Glutamatergic neuron (in vitro differentiated cells): ENCODE measurements at regions not wholly inside any gene's neighbourhood (a gene's known extent, or its start where the extent isn't known, plus 50 kb on each side); places are given as distances from the start of the nearest gene placed in this dataset.

Source experiments
- DNase-seq: peaks from one replicate; pipeline ENCODE4 v3.0.0; 2022
- H3K27ac Mint-ChIP-seq: one replicate; pipeline ENCODE4 v1.8.0; 2020; ENCODE audit warnings: mild to moderate bottlenecking, mixed read lengths, inconsistent platforms; ENCODE audit not compliant: unreplicated experiment
- H3K27me3 Mint-ChIP-seq: one replicate; pipeline ENCODE4 v1.8.0; 2020; ENCODE audit warnings: mild to moderate bottlenecking, moderate library complexity, mixed read lengths, inconsistent platforms; ENCODE audit not compliant: unreplicated experiment
- H3K36me3 Mint-ChIP-seq: one replicate; pipeline ENCODE4 v1.8.0; 2020; ENCODE audit warnings: mild to moderate bottlenecking, mixed read lengths, inconsistent platforms; ENCODE audit not compliant: unreplicated experiment
- H3K4me1 Mint-ChIP-seq: one replicate; pipeline ENCODE4 v1.8.0; 2020; ENCODE audit warnings: mild to moderate bottlenecking, low read depth, mixed read lengths, inconsistent platforms; ENCODE audit not compliant: unreplicated experiment
- H3K4me3 Mint-ChIP-seq: one replicate; pipeline ENCODE4 v1.8.0; 2020; ENCODE audit warnings: mild to moderate bottlenecking, mixed read lengths, inconsistent platforms; ENCODE audit not compliant: unreplicated experiment
- H3K9me3 Mint-ChIP-seq: one replicate; pipeline ENCODE4 v1.8.0; 2020; ENCODE audit warnings: mild to moderate bottlenecking, moderate library complexity, mixed read lengths, inconsistent platforms; ENCODE audit not compliant: unreplicated experiment
- TF ChIP-seq, protein P1 (sequence below): fragments of 200-600 bp; sonication (generic); IDR thresholded peaks from one replicate; pipeline ENCODE4 v1.5.0; 2021; ENCODE audit not compliant: partially characterized antibody, unreplicated experiment

DNA sequence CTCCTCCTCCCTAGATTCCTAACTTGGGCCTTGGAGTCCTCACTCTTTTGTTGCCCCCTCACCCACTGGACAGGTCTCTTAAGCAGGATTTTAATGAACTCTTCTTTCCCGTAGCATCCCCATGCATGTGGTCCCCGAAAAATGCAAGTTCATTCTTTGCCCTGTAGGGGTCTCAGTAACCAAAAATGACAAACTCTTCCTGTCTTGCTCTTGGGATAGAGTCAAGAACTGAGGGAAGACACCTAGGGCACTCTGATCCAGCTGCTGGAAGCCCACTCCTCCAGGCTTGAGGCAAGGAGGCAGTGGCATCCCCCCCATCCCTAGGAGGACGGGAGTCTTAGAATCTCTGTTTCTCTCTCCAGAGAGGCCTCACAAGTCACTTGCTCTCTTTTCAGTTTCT, 987.0 kb downstream of the DIAPH3 start:
- Mint-ChIP-seq H3K27me3 (no peaks in the 10 kb centered on the region), H3K4me1 (no peaks in the 10 kb centered on the region), H3K4me3 (no peak overlapping the region), H3K36me3 (no peaks in the 10 kb centered on the region), H3K27ac (no peak overlapping the region), H3K9me3 (no peaks in the 10 kb centered on the region)
- no peak for DNase-seq
- TF ChIP-seq, protein P1, sequence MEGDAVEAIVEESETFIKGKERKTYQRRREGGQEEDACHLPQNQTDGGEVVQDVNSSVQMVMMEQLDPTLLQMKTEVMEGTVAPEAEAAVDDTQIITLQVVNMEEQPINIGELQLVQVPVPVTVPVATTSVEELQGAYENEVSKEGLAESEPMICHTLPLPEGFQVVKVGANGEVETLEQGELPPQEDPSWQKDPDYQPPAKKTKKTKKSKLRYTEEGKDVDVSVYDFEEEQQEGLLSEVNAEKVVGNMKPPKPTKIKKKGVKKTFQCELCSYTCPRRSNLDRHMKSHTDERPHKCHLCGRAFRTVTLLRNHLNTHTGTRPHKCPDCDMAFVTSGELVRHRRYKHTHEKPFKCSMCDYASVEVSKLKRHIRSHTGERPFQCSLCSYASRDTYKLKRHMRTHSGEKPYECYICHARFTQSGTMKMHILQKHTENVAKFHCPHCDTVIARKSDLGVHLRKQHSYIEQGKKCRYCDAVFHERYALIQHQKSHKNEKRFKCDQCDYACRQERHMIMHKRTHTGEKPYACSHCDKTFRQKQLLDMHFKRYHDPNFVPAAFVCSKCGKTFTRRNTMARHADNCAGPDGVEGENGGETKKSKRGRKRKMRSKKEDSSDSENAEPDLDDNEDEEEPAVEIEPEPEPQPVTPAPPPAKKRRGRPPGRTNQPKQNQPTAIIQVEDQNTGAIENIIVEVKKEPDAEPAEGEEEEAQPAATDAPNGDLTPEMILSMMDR = peak; percentile 38

DNA sequence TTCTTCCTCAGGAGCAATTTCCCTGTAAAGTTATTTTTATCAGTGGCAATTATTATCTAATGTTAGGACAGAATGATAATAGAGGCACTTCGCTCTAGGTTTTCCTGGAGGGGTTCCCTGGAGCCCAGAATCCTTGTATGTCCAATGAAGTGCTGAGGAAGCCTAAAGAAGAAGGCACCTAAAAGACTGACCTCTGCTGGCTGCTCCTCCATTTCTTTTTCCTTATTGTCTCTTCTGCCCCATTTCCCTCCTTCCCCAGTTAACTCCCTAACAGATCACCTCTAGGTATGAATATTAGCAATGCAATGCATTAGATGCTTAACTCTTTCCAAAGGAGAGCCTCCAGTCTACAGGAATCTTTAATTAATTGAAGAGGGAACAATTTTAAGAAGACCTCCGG, 985.4 kb downstream of the DIAPH3 start:
- no peak for DNase-seq
- no peak overlapping the region for H3K27ac Mint-ChIP-seq
- H3K4me3 Mint-ChIP-seq = no peak overlapping the region
- TF ChIP-seq, protein P1 = no peak
- H3K4me1 Mint-ChIP-seq = no peaks in the 10 kb centered on the region
- H3K9me3 Mint-ChIP-seq = no peaks in the 10 kb centered on the region
- no peaks in the 10 kb centered on the region for H3K36me3 Mint-ChIP-seq
- no peaks in the 10 kb centered on the region for H3K27me3 Mint-ChIP-seq

DNA sequence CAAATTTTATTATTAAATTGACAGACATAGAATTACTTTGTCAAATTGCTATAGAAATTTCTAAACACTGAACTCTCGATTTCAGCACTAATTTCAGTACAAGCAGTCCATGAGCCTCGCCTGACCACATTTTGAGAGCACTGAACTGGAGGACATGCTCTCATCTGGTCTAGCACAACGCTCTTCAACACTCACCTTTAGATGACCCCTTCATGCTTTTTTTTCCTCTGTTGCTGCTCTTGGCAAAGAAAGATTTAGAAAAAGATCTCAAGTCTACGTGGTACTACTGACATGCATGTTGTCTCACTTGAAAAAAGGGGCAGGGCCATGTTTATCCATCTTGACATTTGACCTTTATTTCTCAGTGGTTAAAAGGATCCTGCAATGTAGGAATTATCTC, 981.5 kb downstream of the DIAPH3 start:
- Mint-ChIP-seq H3K36me3 (no peaks in the 10 kb centered on the region), H3K4me3 (no peak overlapping the region), H3K27me3 (no peaks in the 10 kb centered on the region), H3K9me3 (no peaks in the 10 kb centered on the region), H3K27ac (no peak overlapping the region), H3K4me1 (no peaks in the 10 kb centered on the region)
- TF ChIP-seq, protein P1 = no peak
- no peak for DNase-seq

DNA sequence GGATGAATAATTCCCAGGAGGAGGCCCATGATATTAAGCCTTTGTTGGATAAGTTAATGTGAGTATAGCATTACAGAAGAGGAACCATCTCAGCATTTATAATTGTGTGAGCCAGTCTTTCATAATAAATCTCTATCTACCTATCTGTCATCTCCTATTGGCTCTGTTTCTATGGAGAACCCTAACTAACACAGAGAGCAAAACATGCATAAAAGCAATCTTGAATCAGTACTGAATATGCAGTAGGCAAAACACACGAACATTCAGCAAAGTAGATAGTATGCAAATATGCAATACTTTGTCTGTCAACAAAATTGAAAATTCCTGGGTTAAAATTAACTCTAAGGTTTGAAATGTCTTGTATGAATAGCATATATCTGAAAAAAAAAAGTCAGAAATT, 966.3 kb downstream of the DIAPH3 start:
- Mint-ChIP-seq H3K27ac (no peak overlapping the region), H3K27me3 (no peaks in the 10 kb centered on the region), H3K9me3 (no peaks in the 10 kb centered on the region), H3K4me3 (no peak overlapping the region), H3K36me3 (no peaks in the 10 kb centered on the region), H3K4me1 (no peaks in the 10 kb centered on the region)
- DNase-seq = no peak
- TF ChIP-seq, protein P1 = no peak

DNA sequence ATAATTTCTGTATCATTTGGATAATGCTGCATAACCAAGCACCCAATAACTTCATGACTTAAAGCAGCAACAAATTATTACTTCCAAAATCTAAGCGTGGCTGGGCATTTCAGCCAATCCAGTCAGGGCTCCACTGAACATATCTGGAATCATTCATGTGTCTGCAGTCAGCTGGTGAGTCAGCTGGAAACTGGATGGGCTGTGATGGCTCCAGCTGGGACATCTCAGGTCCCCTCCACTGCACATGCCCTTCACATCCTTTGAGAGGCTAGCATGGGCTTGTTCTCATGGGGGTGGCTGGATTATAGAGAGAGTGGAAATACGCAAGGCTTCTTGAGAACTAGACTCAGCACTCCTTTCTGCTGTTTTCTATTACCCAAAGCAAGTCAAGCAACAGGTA, 961.9 kb downstream of the DIAPH3 start:
- Mint-ChIP-seq H3K27ac (no peak overlapping the region), H3K27me3 (no peaks in the 10 kb centered on the region), H3K9me3 (no peaks in the 10 kb centered on the region), H3K4me1 (no peaks in the 10 kb centered on the region), H3K36me3 (no peaks in the 10 kb centered on the region), H3K4me3 (no peak overlapping the region)
- no peak for DNase-seq
- TF ChIP-seq, protein P1 = no peak
